MM.1S (cell line): ENCODE measurements at regions not wholly inside any gene's neighbourhood (a gene's known extent, or its start where the extent isn't known, plus 50 kb on each side); places are given as distances from the start of the nearest gene placed in this dataset.

Experiments used
- DNase-seq: peaks from one replicate; pipeline ENCODE4 v3.0.0-alpha.2; 2015
- H2AFZ ChIP-seq: fragments of 300-600 bp; sonication (generic); 2 replicates; pipeline ENCODE4 v1.6.0; 2016; ENCODE audit warnings: antibody characterized with exemption, low read length
- H3F3A ChIP-seq: fragments of 300-600 bp; sonication (generic); 2 replicates; pipeline ENCODE4 v1.6.1; 2016; ENCODE audit warnings: mild to moderate bottlenecking, antibody characterized with exemption, low read length, moderate library complexity, mixed read lengths; ENCODE audit not compliant: insufficient read depth
- H3K27ac ChIP-seq: fragments of 300-600 bp; sonication (generic); 2 replicates; pipeline ENCODE4 v1.5.1; 2016; ENCODE audit warnings: mild to moderate bottlenecking, low read length
- H3K27me3 ChIP-seq: fragments of 300-600 bp; sonication (generic); replicated peaks from 2 replicates; pipeline ENCODE4 v1.6.0; 2016; ENCODE audit warnings: low read length; ENCODE audit not compliant: insufficient read depth
- H3K36me3 ChIP-seq: fragments of 300-600 bp; sonication (generic); replicated peaks from 2 replicates; pipeline ENCODE4 v1.6.1; 2016; ENCODE audit warnings: mild to moderate bottlenecking, low read length, mixed read lengths; ENCODE audit not compliant: insufficient read depth
- H3K4me1 ChIP-seq: fragments of 300-600 bp; sonication (generic); 2 replicates; pipeline ENCODE4 v1.6.1; 2016; ENCODE audit warnings: low read length, mixed read lengths
- H3K4me2 ChIP-seq: fragments of 300-600 bp; sonication (generic); 2 replicates; pipeline ENCODE4 v1.6.0; 2016; ENCODE audit warnings: low read depth, low read length
- H3K4me3 ChIP-seq: fragments of 300-600 bp; sonication (generic); 2 replicates; pipeline ENCODE4 v1.5.1; 2016; ENCODE audit warnings: low read length, mixed read lengths
- H3K79me2 ChIP-seq: fragments of 300-600 bp; sonication (generic); 2 replicates; pipeline ENCODE4 v1.6.1; 2016; ENCODE audit warnings: mixed run types, low read length, mixed read lengths
- H3K9ac ChIP-seq: fragments of 300-600 bp; sonication (generic); 2 replicates; pipeline ENCODE4 v1.6.1; 2016; ENCODE audit warnings: low read length, mixed read lengths
- H3K9me2 ChIP-seq: fragments of 300-600 bp; sonication (generic); replicated peaks from 2 replicates; pipeline ENCODE4 v1.6.1; 2016; ENCODE audit warnings: mild to moderate bottlenecking, low read length, mixed read lengths; ENCODE audit not compliant: insufficient read depth
- H3K9me3 ChIP-seq: fragments of 300-600 bp; sonication (generic); replicated peaks from 2 replicates; pipeline ENCODE4 v1.6.1; 2016; ENCODE audit warnings: mild to moderate bottlenecking, low read length, mixed read lengths; ENCODE audit not compliant: insufficient read depth
- H4K20me1 ChIP-seq: fragments of 300-600 bp; sonication (generic); 2 replicates; pipeline ENCODE4 v1.6.1; 2016; ENCODE audit warnings: mild to moderate bottlenecking, low read length, moderate library complexity, mixed read lengths; ENCODE audit not compliant: insufficient read depth
- CTCF ChIP-seq: fragments of 300-600 bp; sonication (generic); IDR thresholded peaks from 2 replicates; pipeline ENCODE4 v1.5.1; 2016; ENCODE audit warnings: antibody characterized with exemption, low read length, mixed read lengths
- EZH2 ChIP-seq: fragments of 300-600 bp; sonication (generic); optimal IDR thresholded peaks from 2 replicates; pipeline ENCODE3; 2017; ENCODE audit warnings: low read depth, mild to moderate bottlenecking, antibody characterized with exemption, low read length, mixed read lengths
- EZH2phosphoT487 ChIP-seq: fragments of 300-600 bp; sonication (generic); IDR thresholded peaks from 2 replicates; pipeline ENCODE4 v1.6.1; 2018; ENCODE audit warnings: antibody characterized with exemption, low read length

DNA sequence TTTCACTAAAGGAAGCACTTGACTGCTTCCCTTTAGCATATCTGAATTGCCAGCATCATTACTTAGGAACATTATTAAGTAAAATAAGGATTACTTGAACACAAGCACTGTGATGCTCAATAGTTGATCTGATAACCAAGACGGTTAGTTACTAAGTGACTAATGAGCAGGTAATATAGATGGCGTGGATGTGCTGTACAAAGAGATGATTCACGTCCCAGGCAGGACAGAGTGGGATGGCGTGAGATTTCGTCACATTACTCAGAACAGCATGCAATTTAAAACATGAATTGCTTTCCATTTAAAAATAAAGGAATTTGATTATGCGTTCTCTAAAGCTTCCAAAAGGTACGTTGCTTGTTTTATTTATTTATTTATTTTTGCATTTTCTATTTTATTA is 240.0 kb upstream of the ARHGEF26 start:
- Histone ChIP-seq H3K27me3 (no peaks in the 10 kb centered on the region), H3K4me1 (no peaks in the 10 kb centered on the region), H3F3A (no peaks in the 10 kb centered on the region), H3K9me3 (no peaks in the 10 kb centered on the region), H3K79me2 (no peaks in the 10 kb centered on the region), H3K4me2 (no peak overlapping the region), H3K9ac (no peak overlapping the region), H4K20me1 (no peaks in the 10 kb centered on the region), H3K4me3 (no peak overlapping the region), H3K36me3 (no peaks in the 10 kb centered on the region), H2AFZ (no peak overlapping the region), H3K27ac (no peak overlapping the region), H3K9me2 (no peaks in the 10 kb centered on the region)
- no peak for TF ChIP-seq EZH2phosphoT487
- TF ChIP-seq CTCF = no peak
- no peak for TF ChIP-seq EZH2
- DNase-seq = no peak

DNA sequence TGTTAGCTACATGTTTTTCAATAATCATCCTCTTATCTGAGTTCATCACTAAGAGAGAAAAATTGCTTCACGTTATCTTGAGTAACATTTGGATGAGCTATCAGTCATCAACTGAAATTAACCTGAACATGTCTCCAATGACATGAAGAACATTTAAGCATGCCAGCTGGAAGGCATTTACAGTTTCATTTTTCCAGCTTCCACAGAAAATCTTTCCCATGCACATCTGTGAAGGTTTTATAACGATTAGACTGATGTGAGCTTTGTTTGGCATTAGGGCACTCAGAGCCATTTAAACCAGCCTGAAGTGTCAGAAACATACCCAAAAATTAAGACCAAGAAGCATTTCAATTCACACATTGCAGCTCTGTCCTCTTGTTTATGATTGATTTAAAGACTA is 235.8 kb upstream of the ARHGEF26 start:
- no peaks in the 10 kb centered on the region for H3K9me2 ChIP-seq
- no peak overlapping the region for H3K4me2 ChIP-seq
- H3K79me2 ChIP-seq = no peaks in the 10 kb centered on the region
- H3F3A ChIP-seq = no peaks in the 10 kb centered on the region
- no peaks in the 10 kb centered on the region for H3K9me3 ChIP-seq
- H3K4me1 ChIP-seq = no peaks in the 10 kb centered on the region
- no peaks in the 10 kb centered on the region for H3K36me3 ChIP-seq
- no peak overlapping the region for H3K27ac ChIP-seq
- no peaks in the 10 kb centered on the region for H3K27me3 ChIP-seq
- H3K4me3 ChIP-seq = no peak overlapping the region
- TF ChIP-seq EZH2 (no peak), CTCF (no peak), EZH2phosphoT487 (no peak)
- H4K20me1 ChIP-seq = no peaks in the 10 kb centered on the region
- DNase-seq = no peak
- no peak overlapping the region for H3K9ac ChIP-seq
- no peak overlapping the region for H2AFZ ChIP-seq

DNA sequence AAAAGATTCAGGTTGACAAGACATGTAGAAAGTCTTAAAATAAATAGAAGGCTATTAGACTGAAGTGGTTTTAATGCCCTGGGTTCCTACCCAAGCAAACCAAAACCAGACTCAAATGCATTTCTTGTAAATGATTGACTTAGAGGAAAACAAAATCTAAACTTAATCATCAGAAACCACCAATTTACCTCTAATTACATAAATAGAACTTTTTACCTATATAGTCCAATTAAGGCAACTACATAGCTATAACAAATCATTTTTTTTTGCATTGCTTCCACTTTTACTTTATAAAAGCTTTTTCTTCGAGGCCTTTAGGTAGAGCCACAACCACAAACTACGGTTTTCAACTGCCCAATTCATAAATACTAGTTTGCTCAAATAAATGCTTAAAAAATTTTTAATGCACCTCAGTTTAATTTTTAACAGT is 231.3 kb upstream of the ARHGEF26 start:
- DNase-seq = no peak
- Histone ChIP-seq H3K4me2 (no peak overlapping the region), H3K79me2 (no peaks in the 10 kb centered on the region), H3F3A (no peaks in the 10 kb centered on the region), H3K9ac (no peak overlapping the region), H4K20me1 (no peaks in the 10 kb centered on the region), H3K4me1 (no peaks in the 10 kb centered on the region), H3K9me2 (no peaks in the 10 kb centered on the region), H3K36me3 (no peaks in the 10 kb centered on the region), H3K27ac (no peak overlapping the region), H2AFZ (no peak overlapping the region), H3K27me3 (no peaks in the 10 kb centered on the region), H3K9me3 (no peaks in the 10 kb centered on the region), H3K4me3 (no peak overlapping the region)
- TF ChIP-seq CTCF = no peak
- no peak for TF ChIP-seq EZH2phosphoT487
- no peak for TF ChIP-seq EZH2
